ENCODE measurements at regions not wholly inside any gene's neighbourhood (a gene's known extent, or its start where the extent isn't known, plus 50 kb on each side); places are given as distances from the start of the nearest gene placed in this dataset.

DNA sequence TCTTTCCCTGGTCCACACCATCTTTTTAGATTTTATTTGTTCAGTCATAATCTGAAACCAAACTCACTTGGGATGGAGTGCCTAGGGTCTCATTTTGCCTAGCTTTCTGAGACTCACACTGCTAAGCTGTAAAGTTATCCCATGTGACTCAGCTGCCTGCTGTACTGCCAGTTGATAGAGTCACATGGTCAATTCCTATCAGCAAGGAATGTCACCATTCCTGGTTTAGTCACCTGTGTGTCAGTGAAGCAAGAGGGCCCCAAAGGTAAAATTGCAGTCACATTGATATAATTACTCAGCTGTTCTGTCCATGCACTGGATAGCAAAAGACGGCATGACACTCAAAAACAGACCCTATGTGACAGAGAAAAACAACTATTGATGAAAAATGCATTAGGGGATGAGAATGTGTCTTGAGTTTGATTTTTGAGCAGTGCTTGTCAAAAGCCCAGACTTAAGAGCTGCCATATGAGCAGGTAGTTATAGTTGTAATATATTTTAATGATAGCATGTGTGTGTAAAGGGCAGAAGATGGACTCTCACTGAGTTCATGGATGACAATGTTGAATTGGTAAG is 413.2 kb downstream of the PPARGC1A start:
- H3K27ac ChIP-seq (ENCODE audit: low read depth, low read length): no peak overlapping the region
- no peak overlapping the region for H2AFZ ChIP-seq (ENCODE audit: low read length, unreplicated experiment)

DNA sequence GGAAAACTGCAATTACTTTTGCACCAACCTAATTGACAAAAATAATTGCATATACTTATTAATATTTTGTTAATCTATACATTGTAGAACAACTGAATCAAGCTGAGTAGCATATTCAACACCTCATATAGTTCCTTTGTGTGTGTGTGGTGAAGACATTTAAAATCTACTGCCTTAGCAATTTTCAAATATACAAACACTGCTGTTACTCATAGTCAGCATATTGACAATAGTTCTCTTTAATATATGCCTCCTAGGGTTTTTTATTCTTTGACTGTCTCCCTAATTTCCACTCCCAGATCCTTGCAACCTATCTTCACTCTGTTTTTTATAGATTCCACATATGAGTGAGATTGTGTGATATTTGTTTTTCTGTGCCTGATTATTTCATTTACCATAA is 426.8 kb downstream of the PPARGC1A start:
- H3K79me2 ChIP-seq (ENCODE audit: control insufficient read depth, insufficient read depth, low read length, unreplicated experiment): no peaks in the 10 kb centered on the region
- H3K27me3 ChIP-seq (ENCODE audit: insufficient read depth, low read length): no peaks in the 10 kb centered on the region
- no peak overlapping the region for H2AFZ ChIP-seq (ENCODE audit: low read length, unreplicated experiment)
- no peak overlapping the region for H3K4me3 ChIP-seq (ENCODE audit: low read depth, low read length)
- no peak overlapping the region for H3K27ac ChIP-seq (ENCODE audit: low read depth, low read length)
- H3K4me1 ChIP-seq (ENCODE audit: control insufficient read depth, insufficient read depth, low read length, unreplicated experiment): no peaks in the 10 kb centered on the region
- H3K36me3 ChIP-seq (ENCODE audit: insufficient read depth, low read length): no peaks in the 10 kb centered on the region

More for the DNA sequence above, 413.2 kb downstream of the PPARGC1A start:
- H3K36me3 ChIP-seq (ENCODE audit: insufficient read depth, low read length): no peaks in the 10 kb centered on the region
- no peaks in the 10 kb centered on the region for H3K27me3 ChIP-seq (ENCODE audit: insufficient read depth, low read length)
- H3K4me1 ChIP-seq (ENCODE audit: control insufficient read depth, insufficient read depth, low read length, unreplicated experiment): no peaks in the 10 kb centered on the region
- no peak overlapping the region for H3K4me3 ChIP-seq (ENCODE audit: low read depth, low read length)
- H3K79me2 ChIP-seq (ENCODE audit: control insufficient read depth, insufficient read depth, low read length, unreplicated experiment): no peaks in the 10 kb centered on the region

DNA sequence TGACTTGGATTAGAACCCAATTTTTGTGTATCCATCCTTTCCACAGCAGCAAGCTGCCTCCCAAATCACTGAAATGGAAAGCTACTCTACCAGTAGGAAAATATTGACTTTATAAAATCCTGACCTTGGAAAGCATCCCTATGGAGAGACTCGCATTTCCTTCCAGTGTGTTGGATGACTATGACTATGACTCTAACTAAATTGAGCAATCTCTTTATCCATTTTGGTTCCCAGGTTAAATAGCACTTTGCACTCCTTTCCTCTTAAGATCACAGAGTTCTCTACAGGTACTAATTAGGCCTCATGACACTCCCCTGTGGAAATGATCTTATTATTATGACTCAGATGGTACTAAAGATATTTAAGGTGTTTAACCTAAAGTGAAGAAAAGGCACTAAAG is 431.8 kb downstream of the PPARGC1A start:
- Histone ChIP-seq H2AFZ (ENCODE audit: low read length, unreplicated experiment) (no peak overlapping the region), H3K4me1 (ENCODE audit: control insufficient read depth, insufficient read depth, low read length, unreplicated experiment) (no peaks in the 10 kb centered on the region), H3K79me2 (ENCODE audit: control insufficient read depth, insufficient read depth, low read length, unreplicated experiment) (no peaks in the 10 kb centered on the region), H3K4me3 (ENCODE audit: low read depth, low read length) (no peak overlapping the region), H3K36me3 (ENCODE audit: insufficient read depth, low read length) (no peaks in the 10 kb centered on the region), H3K27me3 (ENCODE audit: insufficient read depth, low read length) (no peaks in the 10 kb centered on the region), H3K27ac (ENCODE audit: low read depth, low read length) (no peak overlapping the region)

DNA sequence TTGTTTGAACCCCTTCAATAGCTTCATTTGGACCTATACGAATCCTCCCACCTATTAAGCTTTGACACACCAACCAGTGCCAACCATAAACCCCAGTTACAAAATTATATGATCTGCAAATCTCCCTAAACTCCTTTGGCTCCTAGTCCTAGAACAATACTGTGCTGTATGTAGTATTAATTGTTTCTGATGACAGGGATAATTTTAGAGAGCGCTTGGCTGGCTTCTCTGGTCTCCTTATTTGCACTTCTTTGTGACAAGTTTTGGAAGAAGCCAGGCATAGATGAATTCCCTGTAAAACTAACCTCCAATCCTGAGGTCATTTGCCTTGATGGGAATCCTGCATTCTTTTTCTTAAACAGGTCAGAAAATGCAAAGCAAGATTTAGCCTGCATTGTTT is 433.0 kb downstream of the PPARGC1A start:
- Histone ChIP-seq H3K27ac (ENCODE audit: low read depth, low read length) (no peak overlapping the region), H3K79me2 (ENCODE audit: control insufficient read depth, insufficient read depth, low read length, unreplicated experiment) (no peaks in the 10 kb centered on the region), H3K4me3 (ENCODE audit: low read depth, low read length) (no peak overlapping the region), H2AFZ (ENCODE audit: low read length, unreplicated experiment) (no peak overlapping the region), H3K36me3 (ENCODE audit: insufficient read depth, low read length) (no peaks in the 10 kb centered on the region), H3K27me3 (ENCODE audit: insufficient read depth, low read length) (no peaks in the 10 kb centered on the region), H3K4me1 (ENCODE audit: control insufficient read depth, insufficient read depth, low read length, unreplicated experiment) (no peaks in the 10 kb centered on the region)

DNA sequence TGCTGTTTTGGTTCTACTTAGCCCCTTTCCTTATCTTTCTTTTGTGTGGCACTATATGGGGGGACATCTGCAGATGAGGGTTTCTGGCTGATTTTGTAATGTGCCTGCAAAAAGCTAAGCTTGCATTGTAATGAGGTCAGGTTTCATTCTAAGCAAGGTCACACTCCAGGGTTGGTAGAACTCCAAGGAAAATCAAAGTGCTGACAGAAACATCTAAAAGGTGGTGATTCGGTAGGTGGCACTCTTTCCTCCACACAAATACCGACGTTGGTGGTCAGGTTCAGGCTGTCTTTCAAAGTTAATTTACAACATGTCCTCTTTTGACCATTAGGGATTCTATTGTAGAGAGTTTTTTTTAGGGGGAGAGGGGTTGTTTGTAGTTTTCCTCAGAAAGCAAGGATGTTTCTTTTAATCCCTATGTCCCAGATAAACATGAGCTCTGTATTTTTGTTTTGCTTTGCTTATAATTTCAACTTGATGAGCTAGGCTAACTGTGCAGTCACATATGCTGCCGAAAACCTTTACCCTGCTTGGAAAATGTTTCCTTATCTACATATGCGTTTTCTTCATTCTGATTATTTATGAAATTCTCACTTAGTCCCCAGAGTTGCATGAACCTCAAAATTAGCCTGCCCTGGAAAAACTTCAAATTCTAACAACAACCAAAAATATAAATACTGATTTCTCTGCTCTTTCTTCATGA is 434.2 kb downstream of the PPARGC1A start:
- Histone ChIP-seq H3K4me1 (ENCODE audit: control insufficient read depth, insufficient read depth, low read length, unreplicated experiment) (no peaks in the 10 kb centered on the region), H2AFZ (ENCODE audit: low read length, unreplicated experiment) (peak overlapping the region; percentile 59), H3K4me3 (ENCODE audit: low read depth, low read length) (no peak overlapping the region), H3K27ac (ENCODE audit: low read depth, low read length) (no peak overlapping the region), H3K27me3 (ENCODE audit: insufficient read depth, low read length) (no peaks in the 10 kb centered on the region), H3K36me3 (ENCODE audit: insufficient read depth, low read length) (no peaks in the 10 kb centered on the region), H3K79me2 (ENCODE audit: control insufficient read depth, insufficient read depth, low read length, unreplicated experiment) (no peaks in the 10 kb centered on the region)

DNA sequence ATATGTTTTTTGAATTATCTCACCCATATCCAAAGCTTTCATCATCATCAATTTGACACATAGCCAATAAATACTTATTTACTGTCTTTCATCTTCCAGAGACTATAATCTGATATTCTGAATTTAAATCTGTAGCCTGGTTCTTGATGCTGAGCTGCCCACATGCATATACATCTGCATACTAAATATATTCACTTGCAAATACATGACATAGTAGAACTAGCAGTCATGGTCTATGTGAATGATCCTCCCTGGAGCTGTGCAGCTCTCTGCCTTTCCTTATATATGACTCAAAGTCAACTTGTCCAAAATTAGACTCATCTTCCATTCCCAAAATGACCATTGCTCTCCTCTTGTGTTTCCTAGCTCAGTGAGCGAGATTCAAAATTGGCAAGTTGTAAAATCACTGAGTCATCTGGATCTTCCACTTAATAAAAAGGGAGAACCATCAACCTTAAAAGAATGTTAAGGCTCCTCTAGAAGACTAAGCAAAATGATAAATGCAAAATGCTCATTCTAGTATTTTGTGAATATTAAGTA is 448.2 kb downstream of the PPARGC1A start:
- Histone ChIP-seq H3K27me3 (ENCODE audit: insufficient read depth, low read length) (no peaks in the 10 kb centered on the region), H3K36me3 (ENCODE audit: insufficient read depth, low read length) (no peaks in the 10 kb centered on the region), H2AFZ (ENCODE audit: low read length, unreplicated experiment) (no peak overlapping the region), H3K4me1 (ENCODE audit: control insufficient read depth, insufficient read depth, low read length, unreplicated experiment) (peaks cover 5% of the 10 kb centered on the region), H3K27ac (ENCODE audit: low read depth, low read length) (no peak overlapping the region), H3K4me3 (ENCODE audit: low read depth, low read length) (no peak overlapping the region), H3K79me2 (ENCODE audit: control insufficient read depth, insufficient read depth, low read length, unreplicated experiment) (no peaks in the 10 kb centered on the region)

DNA sequence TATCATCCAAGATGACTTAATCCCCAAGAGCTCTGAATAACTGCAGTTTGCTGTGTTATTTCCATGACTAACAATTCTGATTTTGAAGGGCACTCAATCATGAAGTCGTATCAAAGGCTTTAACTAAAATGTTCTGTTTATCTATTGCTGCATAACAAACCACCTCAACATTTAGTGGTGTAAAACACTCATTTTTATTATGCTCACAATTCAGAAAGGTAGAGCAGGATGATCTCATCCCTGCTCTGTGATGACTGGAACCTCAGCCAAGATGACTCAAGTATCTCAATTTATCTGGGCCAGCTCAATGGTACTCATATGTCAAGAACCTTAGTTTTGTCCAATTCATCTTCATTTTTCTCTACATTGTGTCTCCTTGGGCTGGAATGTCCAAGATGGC is 451.1 kb downstream of the PPARGC1A start:
- H3K79me2 ChIP-seq (ENCODE audit: control insufficient read depth, insufficient read depth, low read length, unreplicated experiment): no peaks in the 10 kb centered on the region
- no peak overlapping the region for H3K4me3 ChIP-seq (ENCODE audit: low read depth, low read length)
- no peak overlapping the region for H2AFZ ChIP-seq (ENCODE audit: low read length, unreplicated experiment)
- H3K36me3 ChIP-seq (ENCODE audit: insufficient read depth, low read length): no peaks in the 10 kb centered on the region
- peaks cover 5% of the 10 kb centered on the region for H3K4me1 ChIP-seq (ENCODE audit: control insufficient read depth, insufficient read depth, low read length, unreplicated experiment)
- no peak overlapping the region for H3K27ac ChIP-seq (ENCODE audit: low read depth, low read length)
- no peaks in the 10 kb centered on the region for H3K27me3 ChIP-seq (ENCODE audit: insufficient read depth, low read length)

DNA sequence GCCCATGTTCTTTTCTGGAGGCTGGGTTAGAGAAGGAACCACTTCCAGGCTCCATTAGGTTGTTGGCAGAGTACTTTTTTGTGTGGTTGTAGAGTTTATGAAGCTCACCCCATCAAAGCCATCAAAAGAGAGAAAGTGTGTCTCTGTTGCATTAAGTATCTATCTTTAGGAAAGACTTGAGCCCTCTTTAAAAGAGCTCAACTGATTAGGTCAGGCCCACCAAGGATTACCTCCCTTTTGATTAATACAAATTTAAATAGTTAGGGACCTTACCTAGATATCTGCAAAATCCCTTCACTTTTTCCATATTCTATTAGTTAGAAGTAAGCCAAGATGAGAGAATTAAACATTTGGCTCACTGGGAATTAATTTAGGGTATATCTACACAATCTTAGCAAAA is 460.4 kb downstream of the PPARGC1A start:
- H3K27me3 ChIP-seq (ENCODE audit: insufficient read depth, low read length): no peaks in the 10 kb centered on the region
- no peak overlapping the region for H3K27ac ChIP-seq (ENCODE audit: low read depth, low read length)
- H3K4me3 ChIP-seq (ENCODE audit: low read depth, low read length): no peak overlapping the region
- no peaks in the 10 kb centered on the region for H3K36me3 ChIP-seq (ENCODE audit: insufficient read depth, low read length)
- no peaks in the 10 kb centered on the region for H3K4me1 ChIP-seq (ENCODE audit: control insufficient read depth, insufficient read depth, low read length, unreplicated experiment)
- no peak overlapping the region for H2AFZ ChIP-seq (ENCODE audit: low read length, unreplicated experiment)
- H3K79me2 ChIP-seq (ENCODE audit: control insufficient read depth, insufficient read depth, low read length, unreplicated experiment): no peaks in the 10 kb centered on the region

DNA sequence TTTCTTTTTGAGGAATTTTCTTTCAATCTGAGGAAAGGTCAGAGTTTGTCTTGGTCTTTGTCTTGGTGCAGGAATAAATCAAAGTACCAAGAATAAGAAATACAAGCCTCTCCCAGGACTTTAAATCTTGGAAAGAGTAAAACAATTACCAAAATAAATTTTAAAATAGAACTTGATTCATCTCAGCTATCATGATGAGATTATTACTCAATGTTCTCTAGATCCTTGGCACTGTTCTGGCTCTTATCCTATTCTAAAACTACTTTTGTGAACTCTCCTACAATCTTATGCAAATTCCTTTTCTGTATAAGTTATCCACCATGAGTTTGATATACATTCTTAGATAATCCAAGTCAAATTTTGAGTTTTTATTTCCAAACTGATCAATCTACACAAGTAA is 464.3 kb downstream of the PPARGC1A start:
- Histone ChIP-seq H3K27ac (ENCODE audit: low read depth, low read length) (no peak overlapping the region), H3K27me3 (ENCODE audit: insufficient read depth, low read length) (no peaks in the 10 kb centered on the region), H3K36me3 (ENCODE audit: insufficient read depth, low read length) (no peaks in the 10 kb centered on the region), H2AFZ (ENCODE audit: low read length, unreplicated experiment) (no peak overlapping the region), H3K79me2 (ENCODE audit: control insufficient read depth, insufficient read depth, low read length, unreplicated experiment) (no peaks in the 10 kb centered on the region), H3K4me3 (ENCODE audit: low read depth, low read length) (no peak overlapping the region), H3K4me1 (ENCODE audit: control insufficient read depth, insufficient read depth, low read length, unreplicated experiment) (peaks cover 3% of the 10 kb centered on the region)

DNA sequence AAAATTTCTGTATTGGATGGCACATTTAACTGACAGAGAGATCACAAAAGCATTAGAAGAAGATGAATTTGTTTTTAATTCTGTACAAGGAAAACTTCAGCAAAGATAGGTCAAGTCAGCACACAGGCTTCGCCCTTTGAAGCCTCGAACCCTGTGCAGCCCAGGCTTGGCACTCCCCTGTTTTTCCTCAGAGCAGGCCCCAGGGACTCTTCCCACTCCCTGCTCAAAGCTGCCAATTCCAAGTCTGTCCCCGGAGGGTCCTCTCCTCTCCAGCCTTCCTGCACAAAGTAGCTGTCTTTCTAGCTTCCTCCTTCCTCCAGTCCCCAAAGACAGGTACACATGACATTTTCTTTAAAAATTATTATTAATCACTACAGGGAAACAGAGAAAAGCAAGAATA is 466.3 kb downstream of the PPARGC1A start:
- Histone ChIP-seq H3K27me3 (ENCODE audit: insufficient read depth, low read length) (no peaks in the 10 kb centered on the region), H3K79me2 (ENCODE audit: control insufficient read depth, insufficient read depth, low read length, unreplicated experiment) (no peaks in the 10 kb centered on the region), H2AFZ (ENCODE audit: low read length, unreplicated experiment) (no peak overlapping the region), H3K27ac (ENCODE audit: low read depth, low read length) (no peak overlapping the region), H3K4me1 (ENCODE audit: control insufficient read depth, insufficient read depth, low read length, unreplicated experiment) (peaks cover 3% of the 10 kb centered on the region), H3K36me3 (ENCODE audit: insufficient read depth, low read length) (no peaks in the 10 kb centered on the region), H3K4me3 (ENCODE audit: low read depth, low read length) (no peak overlapping the region)

DNA sequence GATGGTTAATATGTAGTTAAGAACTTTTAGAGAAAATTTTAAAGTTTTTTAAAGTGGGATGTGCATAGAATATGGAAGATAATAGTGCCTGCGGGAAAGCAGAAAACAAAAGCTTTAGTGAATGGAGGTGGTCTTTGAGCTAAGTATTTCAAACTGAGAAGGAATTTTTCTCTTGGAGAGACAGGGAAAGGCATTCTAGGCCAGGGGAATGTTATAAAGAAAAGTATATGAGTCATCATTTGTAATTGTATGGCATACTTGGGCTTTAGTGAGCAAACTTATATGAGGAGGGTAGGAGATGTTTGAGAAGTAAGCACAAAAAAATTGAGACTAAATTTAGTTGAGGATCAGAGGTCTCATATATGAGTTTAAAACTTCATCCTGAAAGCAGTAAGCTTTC is 467.0 kb downstream of the PPARGC1A start:
- Histone ChIP-seq H3K27me3 (ENCODE audit: insufficient read depth, low read length) (no peaks in the 10 kb centered on the region), H3K4me1 (ENCODE audit: control insufficient read depth, insufficient read depth, low read length, unreplicated experiment) (peaks cover 3% of the 10 kb centered on the region), H3K27ac (ENCODE audit: low read depth, low read length) (no peak overlapping the region), H2AFZ (ENCODE audit: low read length, unreplicated experiment) (no peak overlapping the region), H3K4me3 (ENCODE audit: low read depth, low read length) (no peak overlapping the region), H3K79me2 (ENCODE audit: control insufficient read depth, insufficient read depth, low read length, unreplicated experiment) (no peaks in the 10 kb centered on the region), H3K36me3 (ENCODE audit: insufficient read depth, low read length) (no peaks in the 10 kb centered on the region)

Data from ACC112 (cell line).